A549 (cell line): ENCODE measurements at regions not wholly inside any gene's neighbourhood (a gene's known extent, or its start where the extent isn't known, plus 50 kb on each side); places are given as distances from the start of the nearest gene placed in this dataset.

Source experiments
- ATAC-seq, 2 experiments: fragments of 200-7000 bp in 1 of 2; fragments of >200 bp in 1 of 2; cut with Nextera tagmentation in 1 of 2; cut with Tn5 transposase in 1 of 2; 3 replicates each; pipeline versions ENCODE4 v1.8.0 to v1.9.1; 2018 to 2020; ENCODE audit warnings: mild to moderate bottlenecking in 1 of 2, moderate library complexity in 1 of 2
- CTCF ChIA-PET: fragments of 300-600 bp; sonication (Branson Sonifier 250); formaldehyde crosslinking; extraction: SDS; loops from one replicate; lab custom pipeline; 2021; ENCODE audit warnings: antibody characterized with exemption, inconsistent platforms; lab: Yijun Ruan, JAX
- POLR2A ChIA-PET: fragments of 350-600 bp; formaldehyde crosslinking; extraction: SDS; loops from one replicate; lab custom pipeline; 2021; ENCODE audit warnings: antibody characterized with exemption, inconsistent platforms; lab: Yijun Ruan, JAX
- DNase-seq, 2 experiments: peaks; one replicate each; pipeline versions ENCODE4 v3.0.0 to v3.0.0-alpha.2; 2011 to 2016; ENCODE audit warnings: low read depth in 1 of 2, low spot score in 1 of 2
- FAIRE-seq: peaks from 2 replicates; lab custom pipeline; 2011; peaks lifted over from hg19 to GRCh38; lab: Jason Lieb, UNC
- H3K27ac ChIP-seq, 2 experiments: fragments of >200 bp; sonication (Bioruptor Twin); formaldehyde crosslinking; 3 replicates each; pipeline ENCODE4 v1.5.1; 2016 to 2017
- H3K4me1 ChIP-seq: fragments of >200 bp; sonication (Bioruptor Twin); formaldehyde crosslinking; 3 replicates; pipeline ENCODE4 v1.6.1; 2016
- H3K4me2 ChIP-seq: fragments of >200 bp; sonication (Bioruptor Twin); formaldehyde crosslinking; 3 replicates; pipeline ENCODE4 v1.6.1; 2016
- H3K4me3 ChIP-seq: fragments of >200 bp; sonication (Bioruptor Twin); formaldehyde crosslinking; 3 replicates; pipeline ENCODE4 v1.5.1; 2016
- H3K9me3 ChIP-seq: fragments of >200 bp; sonication (Bioruptor Twin); formaldehyde crosslinking; 3 replicates; pipeline ENCODE4 v1.6.1; 2016
- BHLHE40 ChIP-seq: IDR thresholded peaks from 2 replicates; pipeline ENCODE4 v1.6.1; 2012; ENCODE audit warnings: low read depth, low read length, inconsistent platforms
- CBX8 ChIP-seq: fragments of 200-600 bp; sonication (generic); IDR thresholded peaks from 2 replicates; pipeline ENCODE4 v1.6.1; 2016
- CEBPB ChIP-seq, 2 experiments: fragments of >200 bp in 1 of 2; sonication (Bioruptor Twin) in 1 of 2; formaldehyde crosslinking in 1 of 2; IDR thresholded peaks; 2 replicates each; pipeline ENCODE4 v1.6.1; 2012 to 2016
- CHD4 ChIP-seq: fragments of 200-600 bp; sonication (generic); IDR thresholded peaks from 2 replicates; pipeline ENCODE4 v1.6.1; 2016; ENCODE audit warnings: antibody characterized with exemption, mild to moderate bottlenecking, borderline replicate concordance
- EHMT2 ChIP-seq: fragments of 200-600 bp; sonication (generic); IDR thresholded peaks from 2 replicates; pipeline ENCODE4 v1.6.1; 2016; ENCODE audit warnings: antibody characterized with exemption, low read depth, mild to moderate bottlenecking, moderate library complexity
- EP300 ChIP-seq, 2 experiments: fragments of >200 bp; sonication (Bioruptor Twin); formaldehyde crosslinking; IDR thresholded peaks; 2 replicates in 1 of 2; 3 replicates in 1 of 2; pipeline ENCODE4 v1.6.1; 2016 to 2017
- FOSL2 ChIP-seq, 2 experiments: fragments of 450-650 bp in 1 of 2; fragments of >200 bp in 1 of 2; sonication (Bioruptor Twin) in 1 of 2; formaldehyde crosslinking; IDR thresholded peaks; 2 replicates each; pipeline versions ENCODE4 v1.5.0 to v1.6.1; 2016 to 2020; ENCODE audit warnings: mild to moderate bottlenecking in 1 of 2, moderate library complexity in 1 of 2
- HOXB13 ChIP-seq: fragments of 250-450 bp; sonication (Bioruptor Pico); IDR thresholded peaks from 2 replicates; pipeline ENCODE4 v1.5.0; 2020; ENCODE audit warnings: low read depth, mild to moderate bottlenecking, moderate library complexity
- JUN ChIP-seq, 2 experiments: fragments of >200 bp; sonication (Bioruptor Twin); formaldehyde crosslinking; IDR thresholded peaks; 2 replicates in 1 of 2; 3 replicates in 1 of 2; pipeline ENCODE4 v1.6.1; 2016 to 2017
- KDM1A ChIP-seq: fragments of 200-600 bp; sonication (generic); IDR thresholded peaks from 2 replicates; pipeline ENCODE4 v1.6.1; 2016; ENCODE audit warnings: low read depth, mild to moderate bottlenecking
- KDM5A ChIP-seq: fragments of 200-600 bp; sonication (generic); IDR thresholded peaks from 2 replicates; pipeline ENCODE4 v1.6.1; 2016; ENCODE audit warnings: antibody characterized with exemption, mild to moderate bottlenecking
- MAFK ChIP-seq: fragments of 450-650 bp; IDR thresholded peaks from 2 replicates; pipeline ENCODE4 v1.6.1; 2014; ENCODE audit not compliant: partially characterized antibody
- MAZ ChIP-seq: fragments of 150-350 bp; IDR thresholded peaks from 2 replicates; pipeline ENCODE4 v1.6.1; 2014; ENCODE audit warnings: antibody characterized with exemption, low read depth, low read length, borderline replicate concordance
- MYC ChIP-seq: IDR thresholded peaks from 2 replicates; pipeline ENCODE4 v1.6.1; 2012; ENCODE audit warnings: mild to moderate bottlenecking, inconsistent platforms, low read length, improper control_type of control experiment, borderline replicate concordance
- NFE2L2 ChIP-seq: fragments of 150-350 bp; conservative IDR thresholded peaks from 2 replicates; pipeline ENCODE4 v1.6.1; 2014; ENCODE audit warnings: low read length
- NR3C1 ChIP-seq: fragments of >200 bp; sonication (Bioruptor Twin); formaldehyde crosslinking; IDR thresholded peaks from 3 replicates; pipeline ENCODE4 v1.6.1; 2017
- PHF8 ChIP-seq: fragments of 200-600 bp; sonication (generic); IDR thresholded peaks from 2 replicates; pipeline ENCODE4 v1.6.1; 2016; ENCODE audit warnings: low read depth, mild to moderate bottlenecking, antibody characterized with exemption, moderate library complexity, borderline replicate concordance
- POLR2AphosphoS2 ChIP-seq: conservative IDR thresholded peaks from 2 replicates; pipeline ENCODE4 v1.6.1; 2012; ENCODE audit warnings: low read length, improper control_type of control experiment, inconsistent platforms
- RCOR1 ChIP-seq: fragments of 150-350 bp; IDR thresholded peaks from 2 replicates; pipeline ENCODE4 v1.6.1; 2014; ENCODE audit warnings: antibody characterized with exemption, low read length, low read depth
- RFX5 ChIP-seq: fragments of 450-650 bp; IDR thresholded peaks from 2 replicates; pipeline ENCODE4 v1.7.1; 2014; ENCODE audit warnings: antibody characterized with exemption, mild to moderate bottlenecking, moderate library complexity
- TFCP2L1 ChIP-seq: fragments of 250-450 bp; sonication (Bioruptor Pico); IDR thresholded peaks from 2 replicates; pipeline ENCODE4 v1.5.0; 2021; ENCODE audit warnings: mild to moderate bottlenecking
- ZC3H11A ChIP-seq: fragments of 450-650 bp; IDR thresholded peaks from 2 replicates; pipeline ENCODE4 v1.6.1; 2014; ENCODE audit warnings: antibody characterized with exemption, mild to moderate bottlenecking
- ZFP36 ChIP-seq: fragments of 450-650 bp; IDR thresholded peaks from 2 replicates; pipeline ENCODE4 v1.6.1; 2014; ENCODE audit warnings: borderline replicate concordance; ENCODE audit not compliant: partially characterized antibody
- WGBS: methylation state at CpG from one replicate; pipeline ENCODE4 v1.1.6; 2017; ENCODE audit errors: missing lambda C conversion rate; 5-methylcytosine and 5-hydroxymethylcytosine counted together
- TF ChIP-seq, protein P1 (sequence below): IDR thresholded peaks from 2 replicates; pipeline ENCODE4 v1.6.1; 2012
- TF ChIP-seq, protein P2 (sequence below): fragments of 450-650 bp; IDR thresholded peaks from 2 replicates; pipeline ENCODE4 v1.6.1; 2014; ENCODE audit warnings: antibody characterized with exemption
- TF ChIP-seq, protein P3 (sequence below): IDR thresholded peaks from 2 replicates; pipeline ENCODE4 v1.6.1; 2012; ENCODE audit warnings: low read depth, borderline replicate concordance

DNA sequence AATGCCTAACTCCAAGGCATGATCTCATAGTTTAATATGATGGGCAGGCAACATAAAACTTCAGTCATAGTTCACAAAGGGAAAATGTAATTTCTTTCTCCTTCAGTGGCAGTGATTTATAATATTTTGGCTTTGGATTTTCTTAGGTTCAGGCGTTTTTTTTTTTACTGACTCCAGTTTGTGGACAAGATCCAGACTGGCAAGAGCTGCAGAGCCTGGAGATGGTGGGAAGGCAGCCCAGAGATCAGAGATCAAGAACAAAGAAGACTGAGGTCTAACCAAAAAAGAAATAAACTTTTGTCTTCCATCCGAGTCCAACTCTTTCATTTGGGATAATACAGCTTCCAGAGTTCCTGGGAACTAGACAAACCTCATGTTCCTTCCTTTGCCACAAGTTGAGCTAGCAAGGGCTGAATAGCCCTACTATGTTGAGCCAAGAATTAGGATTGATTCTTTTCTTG lies 215.3 kb upstream of the SETBP1 start (continued):
- TF ChIP-seq KDM5A: no peak
- no peak for TF ChIP-seq MAFK
- TF ChIP-seq EP300 (IDR thresholded peaks at IDR 0.05): no peak
- TF ChIP-seq CHD4: no peak
- TF ChIP-seq BHLHE40: no peak
- TF ChIP-seq, protein P1, sequence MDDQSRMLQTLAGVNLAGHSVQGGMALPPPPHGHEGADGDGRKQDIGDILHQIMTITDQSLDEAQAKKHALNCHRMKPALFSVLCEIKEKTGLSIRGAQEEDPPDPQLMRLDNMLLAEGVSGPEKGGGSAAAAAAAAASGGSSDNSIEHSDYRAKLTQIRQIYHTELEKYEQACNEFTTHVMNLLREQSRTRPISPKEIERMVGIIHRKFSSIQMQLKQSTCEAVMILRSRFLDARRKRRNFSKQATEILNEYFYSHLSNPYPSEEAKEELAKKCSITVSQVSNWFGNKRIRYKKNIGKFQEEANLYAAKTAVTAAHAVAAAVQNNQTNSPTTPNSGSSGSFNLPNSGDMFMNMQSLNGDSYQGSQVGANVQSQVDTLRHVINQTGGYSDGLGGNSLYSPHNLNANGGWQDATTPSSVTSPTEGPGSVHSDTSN: no peak
- no peak for TF ChIP-seq NR3C1

DNA sequence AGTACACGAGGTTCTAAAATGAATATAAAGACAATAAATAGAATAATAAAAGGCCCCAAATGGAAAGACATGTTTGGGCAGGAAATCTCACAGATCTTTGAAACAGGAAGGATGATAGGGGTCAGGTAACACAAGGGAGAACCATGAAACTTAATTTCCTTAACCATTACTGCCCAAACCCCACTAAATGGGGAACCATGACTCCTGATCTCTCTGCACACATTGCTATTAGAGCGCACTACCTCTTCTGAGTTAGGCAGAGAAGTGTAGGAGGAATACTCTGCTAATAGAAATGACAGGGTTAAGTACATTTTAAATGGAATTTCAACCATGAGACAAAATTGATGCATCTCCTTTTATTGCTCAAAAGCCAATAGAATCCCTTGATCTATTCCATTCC lies 213.7 kb upstream of the SETBP1 start:
- Histone ChIP-seq H3K4me1 (no peaks in the 10 kb centered on the region), H3K9me3 (no peaks in the 10 kb centered on the region), H3K4me3 (no peak overlapping the region), H3K27ac (no peak overlapping the region), H3K4me2 (no peak overlapping the region)
- no peak for DNase-seq
- ATAC-seq: no peak
- TF ChIP-seq KDM1A (no peak), CEBPB (IDR thresholded peaks at IDR 0.05) (no peak), NFE2L2 (no peak), EHMT2 (no peak), EP300 (IDR thresholded peaks at IDR 0.05) (no peak)
- 20% methylated on average over 2 of the region's 2 CpGs for WGBS
- ChIA-PET CTCF (no interaction called here), POLR2A (no interaction called here)
- FAIRE-seq: no peak

DNA sequence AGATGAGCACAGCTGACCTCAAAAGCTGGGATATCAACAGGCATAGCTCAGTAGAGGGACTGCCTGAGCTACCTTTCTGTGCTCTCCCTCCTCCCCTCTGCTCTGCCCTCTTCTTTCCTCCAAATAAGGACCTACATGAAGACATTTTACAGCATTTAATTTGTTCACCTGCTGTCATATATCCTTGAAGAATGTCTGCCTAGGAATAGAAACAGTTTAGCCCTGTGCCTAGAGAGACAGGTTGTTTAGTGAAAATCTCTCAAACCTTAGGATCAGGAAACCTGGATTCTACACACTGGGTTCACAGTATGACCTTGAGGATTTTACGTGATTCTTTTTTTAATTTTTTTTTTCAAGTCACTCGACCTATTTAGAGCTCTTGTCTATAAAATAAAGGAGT lies 213.0 kb upstream of the SETBP1 start:
- ChIA-PET CTCF (no interaction called here), POLR2A (no interaction called here)
- FAIRE-seq (no peak), ATAC-seq (no peak)
- H3K27ac ChIP-seq: no peak overlapping the region
- TF ChIP-seq MAFK: no peak
- TF ChIP-seq ZFP36: no peak
- TF ChIP-seq, all 56 proteins: peak for 0
- no peak for DNase-seq
- no peak overlapping the region for H3K4me2 ChIP-seq
- no peaks in the 10 kb centered on the region for H3K9me3 ChIP-seq
- 22% methylated on average over 2 of the region's 2 CpGs for WGBS
- no peaks in the 10 kb centered on the region for H3K4me1 ChIP-seq
- H3K4me3 ChIP-seq: no peak overlapping the region

DNA sequence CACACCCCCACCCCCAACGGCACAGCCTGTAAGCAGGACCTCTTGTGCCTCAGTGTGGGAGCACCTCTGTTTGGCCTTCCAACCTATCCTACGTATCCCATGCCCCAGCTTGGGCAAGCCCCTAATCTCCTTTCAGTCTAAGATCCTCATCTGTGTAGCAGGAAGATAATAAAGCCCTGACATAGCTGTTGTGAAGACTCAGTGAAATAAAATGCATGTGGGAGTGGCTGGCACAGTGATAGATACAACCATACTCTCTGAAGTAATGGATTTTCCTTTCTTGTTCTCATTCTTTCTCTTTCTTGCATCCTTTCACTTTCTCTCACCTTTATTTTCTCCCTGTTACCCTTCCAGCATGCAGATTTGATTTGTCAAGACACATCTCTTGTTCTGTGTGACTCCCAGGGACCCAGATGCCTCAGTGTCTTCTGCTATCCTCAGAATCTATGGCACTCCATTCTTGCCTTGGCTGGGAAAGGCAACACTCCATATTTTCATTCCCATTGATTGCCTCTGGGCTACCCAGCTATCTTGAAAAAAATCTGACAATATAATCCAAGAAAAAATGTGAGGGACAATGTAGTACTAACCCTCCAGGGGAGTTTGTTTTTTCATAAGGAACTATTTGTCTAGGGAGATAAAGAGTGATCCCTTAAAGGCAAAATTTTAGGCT lies 207.2 kb upstream of the SETBP1 start:
- FAIRE-seq: no peak
- CTCF ChIA-PET: no interaction called here
- TF ChIP-seq RFX5 (no peak), FOSL2 (IDR thresholded peaks at IDR 0.05) (no peak), FOSL2 (CRISPR knock-in tag; IDR thresholded peaks at IDR 0.05) (no peak), KDM1A (no peak), PHF8 (no peak), KDM5A (no peak), POLR2AphosphoS2 (no peak), JUN (IDR thresholded peaks at IDR 0.05) (no peak)

DNA sequence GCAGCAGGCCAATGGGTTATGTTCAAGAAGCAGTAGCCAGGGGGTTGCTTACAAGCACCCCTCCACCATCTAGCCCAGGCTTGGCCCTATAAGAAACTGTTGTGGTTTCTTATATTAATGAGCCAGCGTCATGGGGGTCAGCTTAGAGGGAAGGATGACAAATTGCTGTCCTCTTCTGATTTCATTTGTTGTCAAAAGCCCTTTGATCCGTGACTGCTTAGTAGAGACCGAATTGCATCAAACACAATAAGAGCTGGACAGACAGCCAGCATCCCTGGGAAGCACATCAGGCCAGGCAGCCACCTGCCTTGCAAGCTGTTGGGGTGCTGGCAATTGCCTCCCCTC lies 206.6 kb upstream of the SETBP1 start:
- Histone ChIP-seq H3K4me2 (no peak overlapping the region), H3K9me3 (no peaks in the 10 kb centered on the region), H3K4me3 (no peak overlapping the region), H3K4me1 (no peaks in the 10 kb centered on the region), H3K27ac (no peak overlapping the region)
- no peak for ATAC-seq
- ChIA-PET POLR2A (no interaction called here), CTCF (no interaction called here)
- DNase-seq: no peak
- FAIRE-seq: no peak
- TF ChIP-seq MYC (no peak), EP300 (IDR thresholded peaks at IDR 0.05) (no peak), KDM5A (no peak), CBX8 (no peak), HOXB13 (CRISPR knock-in tag) (no peak), RCOR1 (no peak), TFCP2L1 (CRISPR knock-in tag) (no peak), PHF8 (no peak), ZC3H11A (no peak), BHLHE40 (no peak), MAZ (no peak)
- TF ChIP-seq, protein P2, sequence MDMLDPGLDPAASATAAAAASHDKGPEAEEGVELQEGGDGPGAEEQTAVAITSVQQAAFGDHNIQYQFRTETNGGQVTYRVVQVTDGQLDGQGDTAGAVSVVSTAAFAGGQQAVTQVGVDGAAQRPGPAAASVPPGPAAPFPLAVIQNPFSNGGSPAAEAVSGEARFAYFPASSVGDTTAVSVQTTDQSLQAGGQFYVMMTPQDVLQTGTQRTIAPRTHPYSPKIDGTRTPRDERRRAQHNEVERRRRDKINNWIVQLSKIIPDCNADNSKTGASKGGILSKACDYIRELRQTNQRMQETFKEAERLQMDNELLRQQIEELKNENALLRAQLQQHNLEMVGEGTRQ: no peak
- TF ChIP-seq, protein P3, sequence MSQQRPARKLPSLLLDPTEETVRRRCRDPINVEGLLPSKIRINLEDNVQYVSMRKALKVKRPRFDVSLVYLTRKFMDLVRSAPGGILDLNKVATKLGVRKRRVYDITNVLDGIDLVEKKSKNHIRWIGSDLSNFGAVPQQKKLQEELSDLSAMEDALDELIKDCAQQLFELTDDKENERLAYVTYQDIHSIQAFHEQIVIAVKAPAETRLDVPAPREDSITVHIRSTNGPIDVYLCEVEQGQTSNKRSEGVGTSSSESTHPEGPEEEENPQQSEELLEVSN: no peak
- 10% methylated on average over 2 of the region's 3 CpGs for WGBS

More for the DNA sequence above, 207.2 kb upstream of the SETBP1 start:
- no peaks in the 10 kb centered on the region for H3K4me1 ChIP-seq
- POLR2A ChIA-PET: no interaction called here
- no peak overlapping the region for H3K27ac ChIP-seq
- ATAC-seq (no peak), DNase-seq (no peak)
- WGBS: 6% methylated on average over 2 of the region's 2 CpGs
- no peak overlapping the region for H3K4me3 ChIP-seq
- H3K4me2 ChIP-seq: no peak overlapping the region
- H3K9me3 ChIP-seq: no peaks in the 10 kb centered on the region
